GM21576 (cell line): ENCODE measurements at regions not wholly inside any gene's neighbourhood (a gene's known extent, or its start where the extent isn't known, plus 50 kb on each side); places are given as distances from the start of the nearest gene placed in this dataset.
"Not testable (repeated sequence)": the region's sequence is repeated elsewhere in the genome, so short reads cannot be mapped to it uniquely, and the experiment has no call there.

Source experiments
- ATAC-seq: cut with Tn5 transposase; IDR thresholded peaks from one replicate; pipeline ENCODE4 v1.9.1; 2021; ENCODE audit warnings: mild to moderate bottlenecking, moderate library complexity; ENCODE audit not compliant: unreplicated experiment

GRCh38 chr3:59508273-59508672, 458.4 kb upstream of the CFAP20DC start:
- ATAC-seq, result no peak

- no peak for ATAC-seq
Measured at GRCh38 chr3:59506191-59506590, 456.4 kb upstream of the CFAP20DC start.

GRCh38 chr3:59503441-59503840, 453.6 kb upstream of the CFAP20DC start:
- no peak for ATAC-seq

- no peak for ATAC-seq
Measured at GRCh38 chr3:59502806-59503205, 453.0 kb upstream of the CFAP20DC start.

GRCh38 chr3:59499954-59500353, 450.1 kb upstream of the CFAP20DC start:
- ATAC-seq, result no peak

GRCh38 chr3:59499000-59499399, 449.2 kb upstream of the CFAP20DC start:
- no peak for ATAC-seq

GRCh38 chr3:59496250-59496649, 446.4 kb upstream of the CFAP20DC start:
- no peak for ATAC-seq

GRCh38 chr3:59494969-59495368, 445.1 kb upstream of the CFAP20DC start:
- not testable (repeated sequence) for ATAC-seq

GRCh38 chr3:59486520-59486919, 436.7 kb upstream of the CFAP20DC start:
- ATAC-seq, result no peak

- ATAC-seq, result no peak
Measured at GRCh38 chr3:59483191-59483590, 433.4 kb upstream of the CFAP20DC start.

GRCh38 chr3:59482684-59483083, 432.9 kb upstream of the CFAP20DC start:
- ATAC-seq, result no peak

- no peak for ATAC-seq
Measured at GRCh38 chr3:59481776-59482400, 432.1 kb upstream of the CFAP20DC start.

GRCh38 chr3:59480486-59480995, 430.7 kb upstream of the CFAP20DC start:
- ATAC-seq, result peak; percentile 84

- peak; percentile 63 for ATAC-seq
Measured at GRCh38 chr3:59473636-59474035, 423.8 kb upstream of the CFAP20DC start.

- ATAC-seq, result no peak
Measured at GRCh38 chr3:59472541-59472940, 422.7 kb upstream of the CFAP20DC start.

GRCh38 chr3:59469948-59470723, 420.3 kb upstream of the CFAP20DC start:
- no peak for ATAC-seq

GRCh38 chr3:59467476-59467875, 417.7 kb upstream of the CFAP20DC start:
- ATAC-seq, result no peak

GRCh38 chr3:59464187-59464586, 414.4 kb upstream of the CFAP20DC start:
- no peak for ATAC-seq

GRCh38 chr3:59463253-59463652, 413.4 kb upstream of the CFAP20DC start:
- ATAC-seq, result no peak

- ATAC-seq, result no peak
Measured at GRCh38 chr3:59460068-59460467, 410.2 kb upstream of the CFAP20DC start.

GRCh38 chr3:59456852-59457485, 407.1 kb upstream of the CFAP20DC start:
- ATAC-seq, result peak; percentile 98
